OCI-LY7 (cell line): ENCODE measurements at regions not wholly inside any gene's neighbourhood (a gene's known extent, or its start where the extent isn't known, plus 50 kb on each side); places are given as distances from the start of the nearest gene placed in this dataset.

Source experiments
- EZH2phosphoT487 ChIP-seq: fragments of 200-600 bp; sonication (generic); IDR thresholded peaks from 2 replicates; pipeline ENCODE4 v1.6.1; 2018; ENCODE audit warnings: low read depth, borderline replicate concordance, mild to moderate bottlenecking, mixed run types, antibody characterized with exemption, low read length, moderate library complexity, mixed read lengths
- TF ChIP-seq, protein P1 (sequence below): fragments of 200-600 bp; sonication (generic); conservative IDR thresholded peaks from 2 replicates; pipeline ENCODE4 v1.5.1; 2014; ENCODE audit warnings: mild to moderate bottlenecking, antibody characterized with exemption, low read length, moderate library complexity, mixed read lengths

- TF ChIP-seq, protein P1, sequence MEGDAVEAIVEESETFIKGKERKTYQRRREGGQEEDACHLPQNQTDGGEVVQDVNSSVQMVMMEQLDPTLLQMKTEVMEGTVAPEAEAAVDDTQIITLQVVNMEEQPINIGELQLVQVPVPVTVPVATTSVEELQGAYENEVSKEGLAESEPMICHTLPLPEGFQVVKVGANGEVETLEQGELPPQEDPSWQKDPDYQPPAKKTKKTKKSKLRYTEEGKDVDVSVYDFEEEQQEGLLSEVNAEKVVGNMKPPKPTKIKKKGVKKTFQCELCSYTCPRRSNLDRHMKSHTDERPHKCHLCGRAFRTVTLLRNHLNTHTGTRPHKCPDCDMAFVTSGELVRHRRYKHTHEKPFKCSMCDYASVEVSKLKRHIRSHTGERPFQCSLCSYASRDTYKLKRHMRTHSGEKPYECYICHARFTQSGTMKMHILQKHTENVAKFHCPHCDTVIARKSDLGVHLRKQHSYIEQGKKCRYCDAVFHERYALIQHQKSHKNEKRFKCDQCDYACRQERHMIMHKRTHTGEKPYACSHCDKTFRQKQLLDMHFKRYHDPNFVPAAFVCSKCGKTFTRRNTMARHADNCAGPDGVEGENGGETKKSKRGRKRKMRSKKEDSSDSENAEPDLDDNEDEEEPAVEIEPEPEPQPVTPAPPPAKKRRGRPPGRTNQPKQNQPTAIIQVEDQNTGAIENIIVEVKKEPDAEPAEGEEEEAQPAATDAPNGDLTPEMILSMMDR = no peak
- TF ChIP-seq EZH2phosphoT487 = no peak
Observed at GRCh38 chrX:9241427-9241826, 207.5 kb upstream of the FAM9B start.
